ENCODE measurements at regions not wholly inside any gene's neighbourhood (a gene's known extent, or its start where the extent isn't known, plus 50 kb on each side); places are given as distances from the start of the nearest gene placed in this dataset.
"Not testable (repeated sequence)": the region's sequence is repeated elsewhere in the genome, so short reads cannot be mapped to it uniquely, and the experiment has no call there.

DNA sequence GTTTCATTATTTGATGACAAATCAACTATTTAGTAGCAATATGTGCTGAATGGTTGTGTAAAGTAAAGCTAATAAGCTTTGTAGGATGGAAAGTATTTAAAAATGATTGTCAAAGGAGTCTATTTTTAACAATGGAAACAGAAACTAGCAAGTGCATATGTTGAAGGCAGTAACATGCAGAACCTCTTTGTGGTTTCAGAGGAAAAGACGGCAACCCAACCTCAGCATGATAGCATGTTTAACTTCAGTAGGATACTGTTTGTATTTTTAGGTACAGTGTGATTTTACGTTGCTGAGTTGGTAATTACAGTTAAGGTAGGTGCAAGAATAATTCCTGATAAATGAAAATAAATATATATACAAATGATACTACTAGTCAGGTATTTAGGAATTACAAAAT, 545.4 kb downstream of the CDY1 start:
- FAIRE-seq, result not testable (repeated sequence)

DNA sequence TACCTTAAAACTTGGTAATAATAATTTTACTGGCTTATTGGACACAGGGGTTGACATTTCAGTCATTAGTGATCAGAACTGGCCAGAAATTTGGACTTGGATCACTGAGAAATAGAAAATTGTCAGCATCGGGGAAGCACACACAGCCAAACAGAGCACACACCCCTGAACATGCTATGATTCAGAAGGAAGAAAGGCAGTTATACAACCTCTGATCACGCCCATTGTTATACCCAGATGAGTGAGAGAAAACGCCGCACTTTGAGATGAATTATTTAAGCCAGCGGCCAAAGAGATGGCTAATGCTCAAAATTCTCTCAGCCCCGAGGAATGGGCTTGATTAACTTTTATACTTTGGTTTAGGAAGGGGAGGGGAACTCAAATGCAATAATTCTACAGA, 557.4 kb downstream of the CDY1 start:
- not testable (repeated sequence) for FAIRE-seq

DNA sequence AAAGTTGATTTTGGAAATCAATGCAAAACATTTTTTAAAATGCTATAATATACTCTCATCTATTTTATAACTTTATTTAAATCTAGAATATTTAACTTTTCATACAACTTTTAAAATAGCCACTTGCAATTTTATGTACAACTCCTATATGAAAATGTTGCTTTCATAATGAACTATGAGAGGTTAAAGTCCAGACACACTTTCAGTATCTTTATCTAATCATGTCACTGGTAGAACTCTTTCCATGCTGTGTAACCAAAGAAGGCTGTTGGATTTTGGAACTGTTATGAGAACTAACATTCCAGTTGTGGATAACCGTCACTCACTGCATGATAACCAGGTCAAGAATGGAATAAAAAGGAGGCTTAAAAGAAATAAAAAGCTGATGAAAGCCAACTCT, 603.1 kb downstream of the CDY1 start:
- not testable (repeated sequence) for FAIRE-seq

DNA sequence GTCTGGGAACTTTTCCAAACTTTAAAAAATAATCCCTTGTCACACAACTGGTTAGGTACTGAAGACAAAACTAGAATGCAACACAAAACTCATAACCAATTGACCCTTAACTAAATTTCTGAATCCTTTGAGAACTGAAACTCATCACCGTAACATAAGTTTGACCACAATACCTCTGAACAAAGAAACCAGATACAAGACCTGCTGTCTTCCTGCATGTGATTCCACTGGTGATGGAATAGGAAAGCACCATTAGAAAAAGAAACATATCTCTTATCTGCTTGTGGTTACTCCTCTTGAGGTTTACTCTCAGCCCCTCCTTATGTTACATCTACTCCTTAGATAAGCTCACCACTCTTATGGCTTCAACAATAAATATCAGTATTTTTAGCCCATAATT, 603.6 kb downstream of the CDY1 start:
- not testable (repeated sequence) for FAIRE-seq

DNA sequence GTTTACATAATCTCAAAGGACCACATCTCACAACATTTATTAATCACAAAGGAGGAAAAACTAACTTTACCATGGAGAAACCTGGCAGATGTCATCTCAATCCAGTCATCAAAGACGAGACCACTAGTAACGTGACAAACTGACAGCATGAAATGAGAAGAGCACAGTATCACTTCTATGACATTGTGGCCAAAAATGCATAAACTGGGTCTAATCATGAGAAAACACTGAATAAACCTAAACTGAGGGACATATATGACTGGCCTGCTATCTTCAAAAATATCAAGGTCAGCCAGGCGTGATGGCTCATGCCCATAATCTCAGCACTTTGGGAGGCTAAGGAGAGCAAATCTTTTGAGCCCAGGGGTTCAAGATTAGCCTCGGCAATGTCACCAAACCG, 619.0 kb downstream of the CDY1 start:
- FAIRE-seq, result not testable (repeated sequence)

DNA sequence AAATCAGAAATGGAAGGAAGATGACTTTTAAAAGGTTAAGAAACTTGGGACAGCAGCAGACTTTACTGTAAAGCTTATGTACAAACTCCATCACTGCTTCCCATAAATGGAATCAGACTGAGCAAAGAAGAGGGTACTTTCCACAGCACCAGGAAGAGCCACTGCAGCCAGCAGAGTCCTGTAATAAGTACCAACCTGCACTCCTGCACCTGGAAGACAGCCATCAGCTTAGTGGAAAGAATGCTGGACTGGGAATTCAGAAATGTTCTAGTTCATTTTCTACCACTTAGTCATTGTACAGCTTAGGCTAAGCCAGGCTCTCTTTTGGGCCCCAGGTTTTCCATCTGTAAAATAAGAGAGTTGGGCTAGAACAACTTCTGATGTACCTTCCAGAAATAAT, 632.3 kb downstream of the CDY1 start:
- FAIRE-seq, result not testable (repeated sequence)

DNA sequence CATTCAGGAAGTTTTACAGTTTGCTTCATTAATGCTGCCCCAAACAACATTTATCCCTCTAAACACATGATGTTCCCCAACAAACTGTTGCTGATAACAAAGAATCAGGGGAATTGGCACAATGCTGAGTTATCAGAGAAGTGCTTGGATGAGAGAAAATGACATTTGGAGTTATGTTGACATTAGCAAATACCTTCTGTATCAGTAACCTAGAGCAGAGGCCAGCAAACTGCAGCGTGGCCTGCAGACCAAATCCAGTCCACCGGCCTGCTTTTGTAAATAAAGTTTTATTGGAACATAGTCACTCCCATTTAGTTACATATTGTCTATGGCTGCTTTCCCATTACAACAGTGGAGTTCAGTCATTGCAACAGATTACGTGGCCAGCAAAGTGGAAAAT, 643.5 kb downstream of the CDY1 start:
- FAIRE-seq, result not testable (repeated sequence)

DNA sequence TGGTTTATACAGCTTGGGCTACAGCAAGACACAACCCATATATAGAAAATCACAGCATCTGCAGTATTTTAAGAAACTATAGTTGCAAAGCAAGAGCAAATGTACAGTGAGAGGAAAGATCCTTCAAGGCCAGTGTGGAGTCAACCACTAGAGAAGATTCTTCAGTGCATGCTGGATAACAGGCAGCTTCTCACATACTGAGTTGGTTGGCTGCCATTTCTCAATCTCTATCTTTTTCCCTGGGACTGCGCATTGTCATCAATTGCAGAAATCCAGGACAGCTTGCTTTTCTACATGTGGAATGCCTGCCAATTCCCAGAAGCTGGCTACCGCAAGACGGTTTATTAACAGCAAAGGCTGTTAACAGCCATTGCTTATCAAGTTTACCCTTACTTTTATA, 646.5 kb downstream of the CDY1 start:
- not testable (repeated sequence) for FAIRE-seq

DNA sequence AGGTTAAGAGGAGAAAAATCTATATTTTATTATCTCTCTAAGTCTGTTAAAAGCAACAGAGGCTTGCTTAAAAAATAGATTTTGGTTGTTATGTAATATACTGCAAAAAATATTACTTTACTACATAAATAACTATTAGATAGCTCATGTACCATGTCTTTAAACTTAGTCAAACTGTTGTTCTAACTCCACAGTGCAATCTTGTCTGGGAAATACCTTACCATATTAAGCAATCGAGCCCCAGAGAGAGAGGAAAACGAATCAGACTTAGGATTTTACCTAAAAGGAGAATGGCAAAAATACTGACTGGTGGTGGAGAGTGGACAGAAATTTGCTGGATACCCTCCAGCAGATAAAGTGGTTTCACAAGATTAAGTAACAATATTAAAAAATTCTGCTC, 647.0 kb downstream of the CDY1 start:
- not testable (repeated sequence) for FAIRE-seq

DNA sequence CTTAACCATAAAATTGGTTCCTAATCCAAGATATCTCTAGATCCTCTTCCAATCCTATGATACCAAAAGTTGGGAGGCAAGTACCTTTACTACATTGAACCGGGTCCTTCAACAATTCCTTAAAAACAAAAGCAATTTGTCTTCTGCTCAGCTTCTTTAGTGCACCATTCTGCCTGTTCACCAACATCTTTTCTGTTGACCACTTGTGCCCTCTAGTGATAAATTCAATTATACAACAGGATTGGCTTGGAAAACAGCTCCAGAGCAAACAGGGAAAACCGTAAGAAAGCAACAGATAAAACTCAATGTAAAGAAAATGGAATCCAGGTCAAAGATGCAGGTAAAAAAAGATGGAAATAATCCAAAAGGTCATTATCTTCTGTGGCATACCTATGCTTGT, 651.2 kb downstream of the CDY1 start:
- not testable (repeated sequence) for FAIRE-seq

DNA sequence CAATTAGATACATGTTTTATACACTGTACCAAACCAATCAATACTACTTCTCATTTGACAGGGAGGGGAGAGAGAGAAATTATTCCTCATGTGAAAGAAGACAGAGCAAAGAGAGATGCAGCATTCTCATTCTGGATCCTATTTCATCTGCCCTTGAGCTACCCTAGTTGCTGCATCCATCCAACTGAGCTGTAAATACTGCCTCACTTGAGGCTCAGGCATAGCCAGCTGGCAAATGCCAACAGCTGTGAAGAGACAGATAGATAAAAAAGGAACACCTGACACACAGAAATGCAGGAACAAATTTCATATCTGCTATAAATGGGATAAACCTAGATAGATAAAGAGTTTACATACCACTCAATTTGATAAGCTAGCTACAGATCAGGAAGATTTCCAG, 684.1 kb downstream of the CDY1 start:
- not testable (repeated sequence) for FAIRE-seq

DNA sequence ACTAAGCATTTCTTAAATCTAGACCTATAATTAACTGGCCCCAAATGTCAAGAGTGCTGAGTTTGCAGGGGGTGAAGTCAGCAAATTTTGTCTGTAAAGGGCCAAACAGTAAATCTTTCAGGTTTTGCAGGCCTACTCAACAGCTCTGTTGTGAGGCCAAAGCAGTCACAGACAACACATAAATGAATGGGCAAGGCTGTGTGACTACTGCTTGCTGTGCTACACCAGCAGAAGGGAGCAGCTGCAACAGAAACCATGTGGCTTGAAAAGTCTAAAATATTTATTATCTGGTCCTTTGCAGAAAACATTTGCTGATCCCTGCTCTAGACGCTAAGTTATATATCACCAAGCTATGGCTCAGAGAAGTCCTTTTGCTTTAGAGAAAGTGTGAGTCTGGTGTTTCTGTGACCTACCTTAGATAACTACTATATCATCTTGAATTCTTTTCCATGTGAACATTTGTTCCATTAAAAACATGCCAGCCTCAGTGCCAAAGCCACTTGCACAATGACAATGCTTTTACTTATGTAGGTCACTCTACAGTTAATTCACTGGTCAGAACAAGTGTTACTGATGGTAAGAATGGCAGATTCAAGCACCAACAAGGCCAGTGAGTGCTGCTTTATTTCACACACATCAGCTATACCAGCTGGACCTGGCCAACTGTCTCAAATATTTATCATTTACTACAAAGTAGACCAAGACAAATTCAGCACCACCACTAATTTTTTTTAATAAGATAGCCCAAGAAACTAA, 684.9 kb downstream of the CDY1 start:
- FAIRE-seq, result not testable (repeated sequence)

DNA sequence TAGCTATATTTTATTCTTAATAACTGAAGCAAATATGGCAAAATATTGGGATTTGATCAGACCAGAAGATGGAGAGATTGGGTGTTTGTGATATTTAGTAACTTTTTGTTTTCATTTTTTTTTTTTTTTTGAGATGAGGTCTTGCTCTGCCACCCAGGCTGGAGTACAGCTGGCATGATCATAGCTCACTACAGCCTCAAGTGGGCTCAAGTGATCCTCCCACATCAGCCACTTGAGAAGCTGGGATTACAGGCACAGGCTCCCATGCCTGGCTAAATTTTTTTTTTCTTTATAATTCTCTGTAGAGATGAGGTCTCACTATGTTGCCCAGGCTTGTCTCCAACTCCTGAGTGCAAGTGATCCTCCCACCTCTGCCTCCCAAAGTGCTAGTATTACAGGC, 686.4 kb downstream of the CDY1 start:
- FAIRE-seq, result not testable (repeated sequence)

DNA sequence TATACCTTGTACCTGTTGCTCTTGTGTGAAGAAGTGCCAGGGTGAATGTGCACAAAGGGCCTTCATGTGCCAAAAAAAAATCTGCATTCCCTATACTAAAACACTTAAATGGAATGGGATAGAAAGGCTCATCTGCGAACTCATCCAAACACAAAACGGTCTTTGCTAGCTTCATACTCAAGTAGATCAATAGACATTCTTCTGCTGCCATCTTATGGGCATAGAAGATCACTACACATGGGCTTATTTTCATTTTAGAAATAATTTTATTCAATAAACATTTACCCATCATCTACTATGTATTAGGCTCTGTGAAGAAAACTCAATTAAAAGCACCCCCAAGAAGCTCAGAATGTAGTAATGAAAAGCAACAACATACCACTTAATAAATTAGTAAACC, 693.1 kb downstream of the CDY1 start:
- peak; percentile 89 for FAIRE-seq

DNA sequence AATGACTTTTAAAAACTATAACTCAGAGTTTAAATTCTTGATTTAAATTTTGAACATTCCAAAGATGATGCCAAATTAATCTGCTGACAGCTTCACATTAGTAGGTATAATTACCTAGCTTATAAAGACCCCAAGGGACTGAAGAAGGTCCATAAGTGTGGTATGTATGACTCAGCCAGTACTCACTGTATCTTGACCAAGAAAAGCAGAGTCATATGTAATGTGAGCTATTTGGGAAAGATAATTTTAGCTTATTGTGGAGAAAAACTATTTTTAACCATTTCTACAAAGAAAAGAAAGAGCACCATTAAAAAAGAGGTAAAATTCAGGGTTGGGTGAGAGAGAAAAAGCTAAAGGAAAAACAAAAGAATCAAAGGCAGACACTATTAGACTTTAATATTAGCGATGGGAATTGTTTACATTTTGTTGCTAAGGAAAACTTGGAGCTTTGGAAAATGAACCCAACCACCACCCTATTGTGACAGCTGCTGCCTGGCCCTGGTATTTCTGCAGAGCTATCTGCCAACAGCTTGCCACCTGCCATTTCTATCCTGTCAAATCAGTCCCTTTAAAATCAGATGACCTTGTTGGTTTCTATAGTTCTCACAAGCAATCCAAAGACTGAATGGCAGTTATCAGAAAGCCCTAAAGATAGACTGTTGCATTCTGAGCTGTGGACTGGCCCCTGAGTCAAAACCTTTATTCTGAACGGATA, 697.7 kb downstream of the CDY1 start:
- FAIRE-seq, result not testable (repeated sequence)

DNA sequence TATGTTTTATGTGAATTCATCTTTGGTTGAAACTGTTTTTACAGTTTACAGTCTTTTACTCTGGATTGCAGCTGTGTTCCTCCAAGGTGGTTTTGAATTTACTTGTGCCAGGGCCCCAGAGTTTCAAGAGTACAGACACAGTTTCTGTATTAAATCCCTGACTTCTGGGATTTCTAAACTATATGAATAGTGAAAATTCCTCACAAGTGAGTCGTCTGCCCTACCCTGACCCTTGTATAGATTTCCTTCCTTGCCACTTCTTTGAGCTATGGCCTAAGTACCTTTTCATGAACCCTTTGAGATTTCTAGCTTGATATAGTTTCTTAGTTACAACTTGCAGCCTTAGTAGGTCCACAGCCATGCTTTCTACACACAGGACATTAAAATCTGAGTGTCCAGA, 700.8 kb downstream of the CDY1 start:
- not testable (repeated sequence) for FAIRE-seq

DNA sequence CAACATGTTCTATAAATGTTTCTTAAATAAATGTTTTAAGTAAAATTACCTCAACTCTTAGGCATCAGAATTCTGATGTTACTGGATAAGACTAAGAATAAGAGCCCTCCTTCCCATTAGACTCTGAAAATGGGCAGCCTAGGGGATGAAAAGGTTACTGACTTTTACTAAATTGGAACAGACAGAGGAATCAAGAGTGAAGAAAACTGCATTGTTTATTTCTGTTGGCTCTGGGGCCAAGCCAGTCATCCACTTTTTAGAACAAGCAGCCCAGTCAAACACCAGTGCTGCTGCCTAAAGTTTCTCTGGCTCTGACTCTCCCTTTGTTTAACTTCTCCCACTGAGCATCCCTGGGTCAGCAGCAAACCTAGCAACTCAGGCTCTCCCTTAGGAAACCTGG, 731.0 kb downstream of the CDY1 start:
- FAIRE-seq, result not testable (repeated sequence)

DNA sequence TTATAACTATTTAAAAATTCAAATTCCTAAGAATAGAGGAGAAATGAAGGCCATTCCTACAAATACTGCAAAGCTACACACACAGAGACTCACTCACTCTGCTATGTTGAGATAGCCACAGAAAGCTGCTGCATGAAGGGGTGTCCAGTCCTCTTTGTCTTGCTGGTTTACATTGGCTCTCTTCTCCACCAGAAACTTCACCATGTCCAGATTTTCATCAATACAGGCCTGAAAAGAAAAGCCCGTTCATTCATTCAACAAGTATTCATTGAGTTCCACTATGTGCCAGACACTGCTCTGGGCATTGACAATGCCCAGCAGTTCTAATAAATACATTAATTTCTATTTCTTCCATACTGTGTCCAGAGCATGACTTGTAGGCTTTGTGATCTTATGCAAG, 732.3 kb downstream of the CDY1 start:
- no peak for FAIRE-seq

DNA sequence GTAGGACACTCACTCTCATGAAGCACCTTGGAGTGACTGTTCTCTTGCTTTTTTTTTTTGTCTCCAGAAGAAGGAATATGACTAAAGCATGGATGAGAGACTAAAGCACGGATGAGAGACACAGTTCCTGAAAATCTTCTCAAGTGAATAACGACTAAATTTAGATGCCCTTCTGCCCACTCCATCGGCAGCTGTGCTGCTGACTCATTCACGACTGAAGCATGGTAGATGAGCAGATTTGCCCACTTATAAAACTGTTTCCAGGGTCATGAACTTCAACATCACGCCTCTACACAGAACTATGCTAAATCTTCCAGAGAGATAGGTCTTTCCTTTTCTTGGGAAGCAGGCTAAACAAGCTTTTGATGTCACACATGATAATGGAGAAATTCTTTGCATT, 738.0 kb downstream of the CDY1 start:
- not testable (repeated sequence) for FAIRE-seq

DNA sequence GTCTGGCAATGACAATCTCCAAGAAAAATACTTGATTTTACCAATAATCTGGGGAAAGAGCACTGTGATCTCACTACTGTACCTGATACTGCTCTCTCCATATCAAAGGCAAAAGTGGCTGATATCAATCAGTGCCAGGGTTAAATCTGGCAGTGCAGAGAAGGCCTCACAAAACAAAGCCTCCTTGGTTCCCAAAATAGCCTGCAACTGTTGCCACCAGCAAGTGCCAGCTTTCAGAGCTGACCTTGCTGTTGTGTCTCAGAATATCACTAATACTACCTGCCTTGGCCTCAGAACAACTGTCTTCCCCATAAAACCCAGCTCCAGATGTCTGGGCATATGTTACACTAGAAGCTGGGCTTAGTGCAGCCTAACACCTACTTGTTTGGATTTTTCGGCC, 738.6 kb downstream of the CDY1 start:
- FAIRE-seq, result not testable (repeated sequence)

DNA sequence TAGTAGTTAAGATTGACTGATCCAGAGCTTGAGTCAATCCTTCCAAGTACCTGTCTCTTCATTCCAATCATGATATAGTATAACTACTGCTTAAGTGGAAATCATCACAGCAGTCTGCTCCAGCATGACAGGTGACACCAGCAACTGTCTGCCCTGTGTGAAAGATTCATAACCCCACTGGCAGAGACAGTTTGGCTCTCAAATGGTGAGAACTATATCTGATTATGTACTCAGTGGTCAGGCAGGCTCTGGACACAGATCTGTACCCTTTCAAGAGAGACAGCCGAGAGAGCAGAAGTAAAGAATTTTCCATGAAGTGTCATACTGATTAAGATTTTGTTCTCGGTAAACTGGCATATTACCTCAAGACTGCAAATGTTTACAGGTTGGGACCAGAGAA, 741.5 kb downstream of the CDY1 start:
- FAIRE-seq, result not testable (repeated sequence)

DNA sequence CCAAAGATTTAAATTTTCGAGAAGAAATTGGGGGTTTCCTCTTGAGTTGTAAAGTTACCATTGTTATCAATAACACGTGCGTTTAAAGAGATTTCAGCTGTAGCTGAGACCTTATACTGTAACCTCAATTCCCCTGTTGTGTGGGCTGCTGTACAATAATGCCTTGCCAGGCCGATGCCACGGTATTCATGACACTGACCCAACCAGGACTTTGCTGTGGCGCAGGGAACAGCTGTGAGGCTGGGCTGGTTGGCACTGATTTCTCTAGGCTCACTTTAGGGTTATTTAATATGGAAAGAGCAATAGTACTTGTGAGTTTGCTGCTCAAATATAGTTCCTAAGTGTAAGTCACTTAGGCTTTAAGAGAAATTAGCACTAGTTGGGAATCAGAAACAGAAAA, 744.2 kb downstream of the CDY1 start:
- FAIRE-seq, result not testable (repeated sequence)

DNA sequence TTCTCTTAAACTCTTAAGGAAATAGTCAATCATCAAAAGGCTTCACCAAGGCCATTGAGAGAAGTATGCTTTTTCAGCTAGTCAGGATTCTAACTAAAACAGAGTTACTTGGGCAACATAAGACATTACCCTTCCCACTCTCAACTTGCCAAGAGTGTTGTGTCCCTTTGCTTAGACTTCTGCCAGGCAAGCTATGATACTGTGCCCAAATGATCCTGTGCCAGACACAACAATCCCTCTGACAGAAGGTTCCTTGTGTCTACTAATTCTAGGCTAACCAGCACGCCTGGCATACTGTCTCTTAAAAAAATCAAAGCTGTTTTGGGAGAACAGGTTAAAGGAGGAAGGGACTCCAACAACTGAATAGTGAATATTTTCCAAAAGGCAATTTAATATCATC, 750.6 kb downstream of the CDY1 start:
- FAIRE-seq, result not testable (repeated sequence)

DNA sequence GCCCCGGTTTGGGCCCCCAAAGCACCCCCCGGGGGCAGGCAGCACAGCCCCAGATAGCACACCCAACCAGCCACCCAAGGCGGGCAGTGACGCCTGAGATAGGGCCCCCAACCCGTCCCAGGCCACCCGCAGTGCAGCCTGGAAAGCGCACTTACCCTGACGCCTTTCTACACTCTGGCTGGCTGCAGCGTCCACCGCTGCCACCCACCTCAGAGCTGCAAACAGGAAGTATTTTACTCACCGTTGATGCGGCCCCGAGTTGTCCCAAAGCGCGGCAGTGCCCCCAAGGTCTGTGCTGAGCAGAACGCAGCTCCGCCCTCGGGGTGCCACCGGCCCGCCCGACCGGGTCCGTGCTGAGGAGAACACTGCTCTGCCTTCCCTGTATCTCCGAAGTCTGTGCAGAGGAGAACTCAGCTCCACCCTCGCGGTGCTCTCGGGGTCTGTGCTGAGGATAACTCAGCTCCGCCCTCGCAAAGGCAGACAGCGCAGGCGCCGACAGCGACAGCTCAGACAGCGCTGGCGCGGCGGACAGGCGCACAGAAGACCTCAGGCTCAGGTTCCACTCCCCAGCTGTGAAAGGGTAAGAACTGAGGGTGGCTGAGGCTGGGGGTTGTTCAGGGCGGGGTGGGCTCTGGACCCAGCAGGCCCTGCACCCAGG, 786.9 kb downstream of the CDY1 start:
- no peak for FAIRE-seq
